WTC11 (cell line): ENCODE measurements at regions not wholly inside any gene's neighbourhood (a gene's known extent, or its start where the extent isn't known, plus 50 kb on each side); places are given as distances from the start of the nearest gene placed in this dataset.
A peak's percentile ranks its signal among the peaks of the same experiment; 100 is the strongest.

ENCODE experiments used
- ATAC-seq: fragments of 200-7000 bp; cut with Tn5 transposase; 2 replicates; pipeline ENCODE4 v1.10.0; 2021; ENCODE audit warnings: mild to moderate bottlenecking, moderate library complexity
- CTCF ChIA-PET: fragments of 300-600 bp; sonication (Branson Sonifier 250); formaldehyde crosslinking; loops from one replicate; lab custom pipeline; 2021; ENCODE audit warnings: antibody characterized with exemption; lab: Charles Lee
- POLR2A ChIA-PET: fragments of 350-600 bp; sonication (Branson Sonifier 250); formaldehyde crosslinking; loops from one replicate; lab custom pipeline; 2021; ENCODE audit warnings: antibody characterized with exemption; lab: Charles Lee
- DNase-seq: peaks from one replicate; pipeline ENCODE4 v3.0.0; 2021; ENCODE audit warnings: low spot score
- H3K27ac Mint-ChIP-seq: 2 replicates; pipeline ENCODE4 v1.8.0; 2021; ENCODE audit warnings: mixed read lengths
- H3K27me3 Mint-ChIP-seq: 2 replicates; pipeline ENCODE4 v1.8.0; 2021; ENCODE audit warnings: low read depth, mild to moderate bottlenecking, moderate library complexity, mixed read lengths
- H3K36me3 Mint-ChIP-seq: 2 replicates; pipeline ENCODE4 v1.8.0; 2021; ENCODE audit warnings: mixed read lengths
- H3K4me1 Mint-ChIP-seq: 2 replicates; pipeline ENCODE4 v1.8.0; 2022; ENCODE audit warnings: mixed read lengths
- H3K4me3 Mint-ChIP-seq: 2 replicates; pipeline ENCODE4 v1.8.0; 2021; ENCODE audit warnings: mild to moderate bottlenecking, moderate library complexity, mixed read lengths
- H3K9me3 Mint-ChIP-seq: 2 replicates; pipeline ENCODE4 v1.8.0; 2021; ENCODE audit warnings: mixed read lengths
- ARID4B ChIP-seq: sonication (generic); formaldehyde crosslinking; IDR thresholded peaks from 2 replicates; pipeline ENCODE4 v1.8.0; 2023; ENCODE audit warnings: missing genetic modification reagents, mild to moderate bottlenecking, borderline replicate concordance
- ATF2 ChIP-seq: sonication (generic); formaldehyde crosslinking; IDR thresholded peaks from 2 replicates; pipeline ENCODE4 v1.8.1; 2022; ENCODE audit warnings: low read depth, missing genetic modification reagents, borderline replicate concordance
- CBFB ChIP-seq: sonication (generic); formaldehyde crosslinking; IDR thresholded peaks from 2 replicates; pipeline ENCODE4 v1.8.1; 2022; ENCODE audit warnings: mild to moderate bottlenecking, low read depth, missing genetic modification reagents
- E2F4 ChIP-seq: sonication (generic); formaldehyde crosslinking; IDR thresholded peaks from 2 replicates; pipeline ENCODE4 v1.8.1; 2022; ENCODE audit warnings: low read depth, mild to moderate bottlenecking, moderate library complexity, missing genetic modification reagents, borderline replicate concordance
- ELF4 ChIP-seq: sonication (generic); formaldehyde crosslinking; IDR thresholded peaks from 2 replicates; pipeline ENCODE4 v1.8.1; 2022; ENCODE audit warnings: low read depth, mild to moderate bottlenecking, moderate library complexity, missing genetic modification reagents
- ERG ChIP-seq: fragments of 250-450 bp; sonication (Bioruptor Pico); IDR thresholded peaks from 2 replicates; pipeline ENCODE4 v1.8.0; 2021; ENCODE audit warnings: mild to moderate bottlenecking
- FOXK1 ChIP-seq: sonication (generic); formaldehyde crosslinking; IDR thresholded peaks from 2 replicates; pipeline ENCODE4 v1.8.0; 2022; ENCODE audit warnings: mild to moderate bottlenecking, moderate library complexity, missing genetic modification reagents
- GRHL2 ChIP-seq: fragments of 250-450 bp; sonication (Bioruptor Pico); IDR thresholded peaks from 2 replicates; pipeline ENCODE4 v1.8.0; 2022; ENCODE audit warnings: mild to moderate bottlenecking, moderate library complexity; ENCODE audit not compliant: insufficient replicate concordance, severe bottlenecking
- IRF1 ChIP-seq: sonication (generic); formaldehyde crosslinking; IDR thresholded peaks from 2 replicates; pipeline ENCODE4 v1.8.0; 2023; ENCODE audit warnings: missing genetic modification reagents
- JAZF1 ChIP-seq: fragments of 250-450 bp; sonication (Bioruptor Pico); IDR thresholded peaks from 2 replicates; pipeline ENCODE4 v1.9.0; 2021; ENCODE audit warnings: moderate library complexity, mild to moderate bottlenecking, inconsistent platforms
- KAT7 ChIP-seq: sonication (generic); formaldehyde crosslinking; IDR thresholded peaks from 2 replicates; pipeline ENCODE4 v1.8.1; 2023; ENCODE audit warnings: missing genetic modification reagents, mild to moderate bottlenecking, borderline replicate concordance
- MXD4 ChIP-seq: fragments of 250-450 bp; sonication (Bioruptor Pico); IDR thresholded peaks from 2 replicates; pipeline ENCODE4 v1.8.0; 2021; ENCODE audit warnings: mild to moderate bottlenecking, moderate library complexity, borderline replicate concordance
- MYBL2 ChIP-seq: sonication (generic); formaldehyde crosslinking; IDR thresholded peaks from 2 replicates; pipeline ENCODE4 v1.8.1; 2023; ENCODE audit warnings: mild to moderate bottlenecking, moderate library complexity, missing genetic modification reagents
- NR3C1 ChIP-seq: sonication (generic); formaldehyde crosslinking; conservative IDR thresholded peaks from 2 replicates; pipeline ENCODE4 v1.8.1; 2023; ENCODE audit warnings: low read depth, mild to moderate bottlenecking, missing genetic modification reagents
- PREB ChIP-seq: sonication (generic); formaldehyde crosslinking; IDR thresholded peaks from 2 replicates; pipeline ENCODE4 v1.8.1; 2022; ENCODE audit warnings: mild to moderate bottlenecking, missing genetic modification reagents, moderate library complexity, borderline replicate concordance
- SMAD4 ChIP-seq: sonication (generic); formaldehyde crosslinking; IDR thresholded peaks from 2 replicates; pipeline ENCODE4 v1.8.0; 2022; ENCODE audit warnings: mild to moderate bottlenecking, missing genetic modification reagents
- USF1 ChIP-seq: sonication (generic); formaldehyde crosslinking; IDR thresholded peaks from 2 replicates; pipeline ENCODE4 v1.8.0; 2022; ENCODE audit warnings: mild to moderate bottlenecking, missing genetic modification reagents
- ZMAT4 ChIP-seq: fragments of 250-450 bp; sonication (Bioruptor Pico); IDR thresholded peaks from 2 replicates; pipeline ENCODE4 v1.9.0; 2021; ENCODE audit warnings: mild to moderate bottlenecking
- ZNF219 ChIP-seq: sonication (generic); formaldehyde crosslinking; IDR thresholded peaks from 2 replicates; pipeline ENCODE4 v1.8.0; 2023; ENCODE audit warnings: missing genetic modification reagents, mild to moderate bottlenecking, borderline replicate concordance
- ZNF232 ChIP-seq: sonication (generic); formaldehyde crosslinking; IDR thresholded peaks from 2 replicates; pipeline ENCODE4 v1.8.0; 2022; ENCODE audit warnings: mild to moderate bottlenecking, missing genetic modification reagents
- ZNF281 ChIP-seq: sonication (generic); formaldehyde crosslinking; IDR thresholded peaks from 2 replicates; pipeline ENCODE4 v1.8.0; 2023; ENCODE audit warnings: mild to moderate bottlenecking, missing genetic modification reagents

- DNase-seq = no peak
- POLR2A ChIA-PET = no interaction called here
- H3K4me1 Mint-ChIP-seq = peaks cover 28% of the 10 kb centered on the region
- TF ChIP-seq IRF1 (CRISPR knock-in tag) (no peak), ERG (CRISPR knock-in tag) (no peak), KAT7 (CRISPR knock-in tag) (no peak), NR3C1 (CRISPR knock-in tag) (no peak), ZNF281 (CRISPR knock-in tag) (no peak), GRHL2 (CRISPR knock-in tag) (no peak), USF1 (CRISPR knock-in tag) (no peak), MYBL2 (CRISPR knock-in tag) (no peak), PREB (no peak), ZNF232 (CRISPR knock-in tag) (no peak), ARID4B (CRISPR knock-in tag) (no peak), CBFB (CRISPR knock-in tag) (no peak)
- H3K36me3 Mint-ChIP-seq = peaks cover 24% of the 10 kb centered on the region
- no peak for ATAC-seq
- H3K4me3 Mint-ChIP-seq = no peak overlapping the region
- no peaks in the 10 kb centered on the region for H3K27me3 Mint-ChIP-seq
- peak overlapping the region; percentile 27; the same call in 1 of the 2 replicates for H3K27ac Mint-ChIP-seq
- CTCF ChIA-PET = no interaction called here
- H3K9me3 Mint-ChIP-seq = peaks cover 5% of the 10 kb centered on the region; the same call in 1 of the 2 replicates
These were observed 364.3 kb downstream of the SHANK2 start for GRCh38 chr11:70888061-70888460.

GRCh38 chr11:70889411-70889810 is 363.0 kb downstream of the SHANK2 start:
- ChIA-PET CTCF (no interaction called here), POLR2A (no interaction called here)
- peaks cover 25% of the 10 kb centered on the region for H3K36me3 Mint-ChIP-seq
- no peaks in the 10 kb centered on the region for H3K27me3 Mint-ChIP-seq
- no peak overlapping the region; the same call in 1 of the 2 replicates for H3K27ac Mint-ChIP-seq
- peaks cover 5% of the 10 kb centered on the region; the same call in 1 of the 2 replicates for H3K9me3 Mint-ChIP-seq
- ATAC-seq (no peak), DNase-seq (no peak)
- H3K4me3 Mint-ChIP-seq = no peak overlapping the region
- H3K4me1 Mint-ChIP-seq = peaks cover 28% of the 10 kb centered on the region
- no peak for TF ChIP-seq E2F4 (CRISPR knock-in tag)
- TF ChIP-seq ELF4 = no peak
- no peak for TF ChIP-seq FOXK1 (CRISPR knock-in tag)
- TF ChIP-seq MXD4 (CRISPR knock-in tag) = no peak
- no peak for TF ChIP-seq ZMAT4
- TF ChIP-seq ZNF219 = no peak
- no peak for TF ChIP-seq ATF2 (CRISPR knock-in tag)
- no peak for TF ChIP-seq JAZF1 (CRISPR knock-in tag)
- TF ChIP-seq SMAD4 = no peak
